Stimulated activated CD8-positive, alpha-beta memory T cell treated with anti-CD3 and anti-CD28 coated beads, Interleukin-4, amount 100 ng/mL, for 48 hours (primary cell): ENCODE measurements at regions not wholly inside any gene's neighbourhood (a gene's known extent, or its start where the extent isn't known, plus 50 kb on each side); places are given as distances from the start of the nearest gene placed in this dataset.

Experiments
- DNase-seq: peaks from one replicate; pipeline ENCODE4 v3.0.0-alpha.2; 2020

DNA sequence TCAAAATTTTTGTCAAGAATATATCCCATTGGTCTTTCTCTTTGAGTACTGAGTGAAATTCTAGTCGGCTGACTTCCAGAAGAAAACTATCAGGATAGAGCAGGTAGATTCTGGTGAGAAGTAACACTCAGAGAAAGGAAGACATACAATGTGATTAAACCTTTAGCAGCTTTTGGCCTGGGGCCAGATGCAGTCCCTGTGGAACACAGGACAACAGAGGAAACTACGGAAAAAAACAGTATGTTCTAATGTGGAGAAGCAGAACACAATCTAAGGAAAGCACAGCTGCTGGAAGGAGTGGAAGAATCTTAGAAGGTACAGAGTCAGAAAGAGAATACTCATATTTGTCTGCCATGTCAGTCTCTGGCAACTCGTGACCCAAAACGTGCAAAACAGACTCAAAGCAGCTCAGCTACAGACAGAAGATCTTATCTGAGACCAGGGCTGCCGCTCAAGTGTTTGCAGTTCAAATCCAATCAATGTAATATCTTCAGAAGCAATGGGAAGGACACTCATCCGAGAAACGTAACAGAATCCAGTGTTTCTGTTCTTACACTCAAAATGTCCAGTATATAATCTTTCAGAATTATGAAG, 283.8 kb downstream of the MRPL39 start:
- DNase-seq: no peak

- DNase-seq: no peak
Observed at GRCh38 chr21:25314247-25314646, 293.0 kb downstream of the MRPL39 start.

- no peak for DNase-seq
Observed at GRCh38 chr21:25313829-25314228, 293.5 kb downstream of the MRPL39 start.

- DNase-seq: no peak
Observed at GRCh38 chr21:25307489-25307888, 299.8 kb downstream of the MRPL39 start.

DNA sequence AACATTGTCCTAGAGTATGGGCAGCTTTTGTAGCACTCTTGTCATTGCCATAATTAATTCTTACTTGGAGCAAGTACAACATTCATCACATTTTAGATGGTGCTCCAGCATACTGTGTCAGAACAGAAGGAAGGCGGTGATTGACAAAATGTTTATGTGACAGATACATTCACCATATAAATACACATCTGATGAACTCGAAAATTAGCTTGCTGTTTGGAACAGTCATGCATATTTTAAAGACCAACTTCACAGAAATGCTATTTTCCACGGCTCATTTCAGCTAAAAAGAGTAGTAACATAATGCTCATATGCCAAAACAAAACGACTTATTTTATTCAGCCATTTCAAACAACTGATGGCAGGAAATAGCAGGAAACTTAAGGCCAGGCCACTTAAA, 302.7 kb downstream of the MRPL39 start:
- no peak for DNase-seq

DNA sequence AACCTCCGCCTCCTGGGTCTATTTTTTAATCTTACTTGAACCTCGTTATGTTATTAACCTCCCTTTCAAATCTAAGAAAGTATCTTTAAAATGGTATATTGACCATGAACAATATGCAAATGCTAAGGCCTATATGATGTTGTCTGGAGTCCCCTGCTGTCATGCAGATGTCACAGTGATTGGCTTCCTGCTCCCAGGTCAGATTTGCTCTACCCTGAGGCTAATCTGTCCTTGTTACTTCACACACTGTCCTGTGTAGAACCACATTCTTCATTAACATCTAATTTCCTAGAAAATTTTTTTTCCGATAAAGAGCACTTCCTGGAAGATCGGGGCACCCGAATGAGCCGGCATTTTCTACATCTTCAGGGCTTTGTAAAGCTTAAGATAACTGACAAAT, 306.6 kb downstream of the MRPL39 start:
- no peak for DNase-seq

- no peak for DNase-seq
Observed at GRCh38 chr21:25298512-25299491, 308.5 kb downstream of the MRPL39 start.

DNA sequence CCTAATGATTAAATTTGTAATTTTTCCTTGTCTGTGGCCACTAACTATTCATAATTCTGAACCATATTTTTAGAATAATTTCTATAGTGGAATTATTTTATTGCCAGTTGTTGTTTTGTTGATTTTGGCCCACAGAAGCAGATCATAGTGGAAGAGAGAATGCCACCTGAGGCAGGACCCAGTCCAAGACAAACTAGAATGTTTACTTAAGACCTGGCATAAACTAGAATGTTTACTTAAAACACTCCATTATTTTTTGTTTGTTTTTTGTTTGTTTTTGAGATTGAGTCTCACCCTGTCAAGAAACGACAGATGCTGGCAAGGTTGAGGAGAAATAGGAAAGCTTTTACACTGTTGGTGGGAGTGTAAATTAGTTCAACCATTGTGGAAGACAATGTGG, 310.2 kb downstream of the MRPL39 start:
- no peak for DNase-seq

- DNase-seq: no peak
Observed at GRCh38 chr21:25296252-25296651, 311.0 kb downstream of the MRPL39 start.

DNA sequence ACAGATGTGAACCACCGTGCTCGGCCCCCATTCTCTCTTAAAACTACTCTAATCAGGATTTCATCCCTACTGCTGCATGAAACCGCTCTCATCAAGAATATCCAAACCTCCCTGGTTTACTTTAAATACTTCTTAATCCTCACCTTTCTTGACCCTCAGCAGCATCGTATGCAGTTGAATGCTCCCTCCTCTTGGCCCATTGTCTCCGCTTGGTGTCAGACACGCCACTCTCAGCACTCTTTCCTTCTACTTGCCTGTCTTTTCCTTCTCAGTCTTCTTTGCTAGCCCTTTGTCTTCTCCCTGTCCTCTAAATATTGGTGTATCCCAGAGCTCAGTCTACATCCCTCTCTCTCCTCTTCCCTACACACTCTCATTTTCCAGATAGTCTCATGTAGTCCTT, 314.9 kb downstream of the MRPL39 start:
- no peak for DNase-seq

- DNase-seq: no peak
Observed at GRCh38 chr21:25283720-25284119, 323.6 kb downstream of the MRPL39 start.

DNA sequence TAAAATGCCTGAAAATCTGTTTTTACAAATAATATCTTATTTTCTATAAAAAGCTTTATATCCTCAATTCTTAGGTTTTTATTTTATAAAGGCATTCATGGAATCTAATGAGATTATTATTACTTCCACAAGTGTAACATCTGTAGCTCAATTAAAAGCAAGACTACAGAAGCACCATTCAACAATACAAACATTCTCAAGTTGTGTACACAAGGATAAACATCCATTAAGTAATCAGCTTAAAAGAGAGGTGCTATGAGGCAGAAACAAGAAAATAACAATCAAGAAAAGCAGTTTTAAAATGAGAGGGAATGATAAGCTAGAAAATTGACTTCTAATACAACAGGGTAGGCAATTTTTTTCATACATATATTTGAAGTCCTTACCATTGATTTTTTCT, 326.1 kb downstream of the MRPL39 start:
- DNase-seq: no peak

- DNase-seq: no peak
Observed at GRCh38 chr21:25280061-25280460, 327.2 kb downstream of the MRPL39 start.

DNA sequence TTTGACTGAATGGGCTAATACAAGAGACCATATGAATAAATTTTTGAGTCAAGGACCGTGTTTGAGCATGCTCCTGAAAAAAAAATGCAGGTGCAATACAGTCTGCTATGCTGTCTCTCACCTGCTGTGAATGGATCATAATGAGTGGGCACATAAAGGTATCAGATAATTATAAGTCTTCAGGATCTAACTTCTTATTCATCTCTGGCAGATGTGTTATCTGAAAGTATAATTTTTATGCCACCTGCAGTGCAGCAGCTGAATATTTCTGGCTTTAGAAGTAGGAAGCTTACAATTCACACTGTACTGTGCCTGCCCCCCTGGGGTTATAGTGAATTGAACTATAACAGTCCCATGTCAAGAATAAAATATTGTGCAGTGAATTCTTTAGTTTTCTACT, 333.3 kb downstream of the MRPL39 start:
- DNase-seq: no peak

- no peak for DNase-seq
Observed at GRCh38 chr21:25254491-25255174, 352.6 kb downstream of the MRPL39 start.

DNA sequence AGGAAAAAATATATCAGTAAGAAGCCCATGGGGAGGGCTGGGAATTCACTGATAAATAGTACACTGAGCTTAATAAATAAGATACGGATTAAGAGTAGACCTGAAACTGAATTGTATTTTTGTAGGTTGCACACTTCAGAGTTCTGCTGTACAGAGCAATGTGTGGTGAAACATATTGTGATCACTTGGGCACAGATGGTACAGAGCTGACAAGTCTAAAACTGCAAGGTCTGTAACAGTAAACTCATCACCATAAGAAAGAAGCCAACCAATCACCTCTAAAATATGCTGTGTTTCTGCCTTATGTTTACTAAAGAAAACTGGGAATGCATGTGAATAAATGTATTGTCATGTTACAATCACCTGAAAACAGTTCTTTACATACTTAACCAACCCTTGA, 360.7 kb downstream of the MRPL39 start:
- DNase-seq: no peak

DNA sequence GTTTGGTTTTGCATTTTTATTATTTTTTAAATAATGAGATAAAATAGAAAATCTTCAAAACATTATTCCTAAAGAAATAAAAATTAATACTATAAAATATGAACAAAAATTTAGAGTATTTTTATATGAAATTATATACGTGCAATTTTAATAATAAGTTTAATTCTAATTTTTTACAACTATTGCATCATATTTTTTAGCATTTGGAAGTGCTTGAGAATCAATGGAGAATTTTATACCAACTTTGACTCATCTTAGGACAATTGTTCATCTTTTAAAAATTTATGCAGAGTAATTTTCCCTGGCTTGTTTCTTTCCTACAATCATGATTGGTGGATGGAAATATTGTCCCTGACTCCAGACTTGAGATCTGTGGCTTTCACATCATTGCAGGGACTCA, 362.5 kb downstream of the MRPL39 start:
- no peak for DNase-seq

DNA sequence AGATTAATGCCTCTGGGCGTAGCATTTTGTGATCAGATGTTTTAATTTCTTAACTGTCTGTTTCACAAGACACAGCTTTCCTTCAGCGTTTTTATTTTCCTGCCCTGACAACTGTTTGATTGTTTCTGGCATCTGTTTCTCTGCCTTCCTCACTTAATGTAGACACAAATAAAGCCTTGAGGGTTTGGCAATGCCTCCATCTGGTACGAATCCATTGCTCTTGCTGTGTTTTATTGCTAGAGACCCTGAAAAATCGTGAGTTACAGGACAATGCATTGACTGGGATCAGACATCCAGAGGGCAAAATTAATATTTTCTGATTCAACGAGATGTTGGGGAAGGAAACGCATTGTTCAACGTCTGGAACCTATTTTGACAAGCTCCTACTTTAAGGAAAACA, 363.5 kb downstream of the MRPL39 start:
- DNase-seq: no peak

- DNase-seq: no peak
Observed at GRCh38 chr21:25240974-25241373, 366.3 kb downstream of the MRPL39 start.

GRCh38 chr21:25234857-25235801, 372.2 kb downstream of the MRPL39 start:
- DNase-seq: no peak

DNA sequence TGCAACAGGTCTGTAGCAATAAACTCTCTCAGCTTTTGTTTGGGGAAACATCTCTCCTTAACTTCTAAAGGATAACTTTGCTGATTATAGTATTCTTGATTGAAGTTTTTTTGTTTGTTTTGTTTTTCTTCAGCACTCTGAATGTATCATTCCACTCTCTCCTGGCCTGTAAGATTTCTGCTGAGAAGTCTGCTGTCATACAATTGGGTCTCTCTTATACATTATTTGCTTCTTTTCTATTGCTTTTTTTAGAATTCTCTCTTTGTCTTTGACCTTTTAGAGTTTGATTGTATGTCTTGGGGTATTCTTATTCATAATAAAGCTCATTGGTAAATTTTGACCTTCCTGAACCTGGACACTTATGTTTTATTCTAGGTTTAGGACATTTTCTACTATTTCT, 386.3 kb downstream of the MRPL39 start:
- no peak for DNase-seq

GRCh38 chr21:25220169-25220568, 387.1 kb downstream of the MRPL39 start:
- no peak for DNase-seq
